Vagina (tissue), 2 donors: ENCODE measurements at regions not wholly inside any gene's neighbourhood (a gene's known extent, or its start where the extent isn't known, plus 50 kb on each side); places are given as distances from the start of the nearest gene placed in this dataset.

Experiments
- CTCF ChIP-seq, 3 experiments: fragments of 450-650 bp in 2 of 3; fragments of 200-600 bp in 1 of 3; sonication (generic) in 1 of 3; IDR thresholded peaks; one replicate each; pipeline ENCODE4 v1.5.1; 2017 to 2019; ENCODE audit warnings: antibody characterized with exemption in 3 of 3, mild to moderate bottlenecking in 2 of 3, moderate library complexity in 2 of 3
- POLR2A ChIP-seq, 2 donors: fragments of 450-650 bp; IDR thresholded peaks; one replicate each; pipeline ENCODE4 v1.6.1; 2017; ENCODE audit warnings: antibody characterized with exemption in 2 of 2, mild to moderate bottlenecking in 2 of 2, moderate library complexity in 2 of 2
- POLR2AphosphoS5 ChIP-seq, 2 donors: sonication (generic); formaldehyde crosslinking; IDR thresholded peaks; one replicate each; pipeline ENCODE4 v1.9.0; 2017; ENCODE audit warnings: antibody characterized with exemption in 2 of 2, mild to moderate bottlenecking in 2 of 2, low read depth in 1 of 2; ENCODE audit not compliant: insufficient read depth in 1 of 2

DNA sequence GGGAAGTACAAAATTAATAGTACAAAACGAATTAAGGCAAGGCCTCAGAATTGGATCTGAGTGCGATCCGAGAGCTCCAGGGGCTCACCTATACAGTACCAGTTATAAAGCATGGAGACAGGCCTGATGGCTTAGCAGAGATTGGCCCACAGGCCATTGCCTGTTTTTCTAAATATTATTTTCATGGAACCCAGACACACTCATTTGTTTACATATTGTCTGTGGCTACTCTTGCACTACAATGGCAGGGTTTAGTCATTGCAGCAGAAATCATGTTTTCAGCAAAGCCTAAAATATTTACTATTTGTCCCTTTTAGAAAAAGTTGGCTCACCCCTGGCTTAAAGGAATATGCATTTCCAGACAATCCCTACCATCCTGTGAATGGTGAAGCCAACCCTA lies 578.9 kb downstream of the PLPP3 start:
- no peak for TF ChIP-seq POLR2AphosphoS5 (IDR thresholded peaks at IDR 0.05; ENCODE audit: insufficient read depth in 1 of 2, low read depth in 1 of 2)
- TF ChIP-seq CTCF (IDR thresholded peaks at IDR 0.05), result no peak
- no peak for TF ChIP-seq POLR2A (IDR thresholded peaks at IDR 0.05)
